OCI-LY3 (cell line): ENCODE measurements at regions not wholly inside any gene's neighbourhood (a gene's known extent, or its start where the extent isn't known, plus 50 kb on each side); places are given as distances from the start of the nearest gene placed in this dataset.

ENCODE experiments used
- H2AFZ ChIP-seq: fragments of 200-600, 300-600 bp; shearing (Covaris generic); 2 replicates; pipeline ENCODE4 v1.6.0; 2014; ENCODE audit warnings: antibody characterized with exemption, low read depth, low read length
- H3K27ac ChIP-seq: fragments of 200-600, 300-600 bp; sonication (generic); 2 replicates; pipeline ENCODE4 v1.5.1; 2014; ENCODE audit warnings: mild to moderate bottlenecking, low read length, moderate library complexity, mixed read lengths
- H3K27me3 ChIP-seq: fragments of 200-600, 300-600 bp; sonication (generic); 2 replicates; pipeline ENCODE4 v1.6.1; 2014; ENCODE audit warnings: low read depth, low read length, mixed read lengths
- H3K36me3 ChIP-seq: fragments of 200-600, 300-600 bp; sonication (generic); replicated peaks from 2 replicates; pipeline ENCODE3; 2014; ENCODE audit warnings: low read depth, low read length, mixed read lengths
- H3K4me1 ChIP-seq: fragments of 300-600, 200-600 bp; sonication (generic); 2 replicates; pipeline ENCODE4 v1.6.1; 2014; ENCODE audit warnings: low read length, mixed read lengths
- H3K4me2 ChIP-seq: fragments of 200-600, 300-600 bp; sonication (generic); 2 replicates; pipeline ENCODE4 v1.6.1; 2014; ENCODE audit warnings: low read length, mixed read lengths
- H3K4me3 ChIP-seq: fragments of 300-600, 200-600 bp; sonication (generic); 2 replicates; pipeline ENCODE4 v1.5.1; 2014; ENCODE audit warnings: antibody characterized with exemption, mild to moderate bottlenecking, low read length, moderate library complexity
- H3K79me2 ChIP-seq: fragments of 300-600, 200-600 bp; shearing (Covaris generic); 2 replicates; pipeline ENCODE4 v1.6.1; 2014; ENCODE audit warnings: mild to moderate bottlenecking, low read length, mixed read lengths
- H3K9ac ChIP-seq: fragments of 300-600, 200-600 bp; shearing (Covaris generic); 2 replicates; pipeline ENCODE4 v1.6.0; 2014; ENCODE audit warnings: mild to moderate bottlenecking, low read length, moderate library complexity
- H3K9me3 ChIP-seq: fragments of 200-600, 300-600 bp; shearing (Covaris generic); 2 replicates; pipeline ENCODE4 v1.6.1; 2014; ENCODE audit warnings: low read length, mixed read lengths; ENCODE audit not compliant: insufficient read depth
- H4K20me1 ChIP-seq: fragments of 200-600, 300-600 bp; sonication (generic); 2 replicates; pipeline ENCODE4 v1.6.1; 2016; ENCODE audit warnings: low read length, mixed read lengths; ENCODE audit not compliant: insufficient read depth
- EZH2phosphoT487 ChIP-seq: fragments of 200-600 bp; shearing (Covaris generic); IDR thresholded peaks from 2 replicates; pipeline ENCODE4 v1.6.1; 2018; ENCODE audit warnings: antibody characterized with exemption, mixed run types, low read depth
- TF ChIP-seq, protein P1 (sequence below): fragments of 200-600, 300-600 bp; sonication (generic); IDR thresholded peaks from 2 replicates; pipeline ENCODE4 v1.5.1; 2014; ENCODE audit warnings: antibody characterized with exemption, low read length, low read depth

DNA sequence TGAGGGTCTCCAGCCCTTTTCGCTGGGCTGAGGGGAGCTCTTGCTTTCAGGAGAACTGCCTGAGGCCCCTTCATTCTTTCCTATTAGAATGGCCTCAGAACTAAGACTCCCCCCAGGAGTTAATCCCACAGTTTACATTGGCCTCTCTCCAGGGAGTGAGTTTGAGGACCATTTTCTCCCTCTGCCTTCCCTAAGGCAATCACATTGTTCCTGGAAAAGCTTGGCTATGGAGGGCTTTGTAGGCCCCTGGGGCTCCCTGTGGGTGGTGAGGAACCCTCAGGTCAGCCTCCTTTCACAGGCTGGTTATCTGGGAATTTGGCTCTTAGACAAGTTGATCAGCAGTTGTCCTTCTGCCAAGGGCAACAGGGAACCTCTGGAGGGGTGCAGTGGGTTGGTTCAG is 343.7 kb downstream of the RPS24 start:
- Histone ChIP-seq H3K79me2 (no peaks in the 10 kb centered on the region), H3K9ac (no peak overlapping the region), H3K4me1 (no peaks in the 10 kb centered on the region), H3K27ac (no peak overlapping the region), H3K4me3 (no peak overlapping the region), H3K36me3 (no peaks in the 10 kb centered on the region), H2AFZ (no peak overlapping the region), H3K4me2 (no peak overlapping the region), H4K20me1 (no peaks in the 10 kb centered on the region), H3K9me3 (no peaks in the 10 kb centered on the region), H3K27me3 (no peaks in the 10 kb centered on the region; the same call in 1 of the 2 replicates)
- TF ChIP-seq, protein P1, sequence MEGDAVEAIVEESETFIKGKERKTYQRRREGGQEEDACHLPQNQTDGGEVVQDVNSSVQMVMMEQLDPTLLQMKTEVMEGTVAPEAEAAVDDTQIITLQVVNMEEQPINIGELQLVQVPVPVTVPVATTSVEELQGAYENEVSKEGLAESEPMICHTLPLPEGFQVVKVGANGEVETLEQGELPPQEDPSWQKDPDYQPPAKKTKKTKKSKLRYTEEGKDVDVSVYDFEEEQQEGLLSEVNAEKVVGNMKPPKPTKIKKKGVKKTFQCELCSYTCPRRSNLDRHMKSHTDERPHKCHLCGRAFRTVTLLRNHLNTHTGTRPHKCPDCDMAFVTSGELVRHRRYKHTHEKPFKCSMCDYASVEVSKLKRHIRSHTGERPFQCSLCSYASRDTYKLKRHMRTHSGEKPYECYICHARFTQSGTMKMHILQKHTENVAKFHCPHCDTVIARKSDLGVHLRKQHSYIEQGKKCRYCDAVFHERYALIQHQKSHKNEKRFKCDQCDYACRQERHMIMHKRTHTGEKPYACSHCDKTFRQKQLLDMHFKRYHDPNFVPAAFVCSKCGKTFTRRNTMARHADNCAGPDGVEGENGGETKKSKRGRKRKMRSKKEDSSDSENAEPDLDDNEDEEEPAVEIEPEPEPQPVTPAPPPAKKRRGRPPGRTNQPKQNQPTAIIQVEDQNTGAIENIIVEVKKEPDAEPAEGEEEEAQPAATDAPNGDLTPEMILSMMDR: no peak
- no peak for TF ChIP-seq EZH2phosphoT487

DNA sequence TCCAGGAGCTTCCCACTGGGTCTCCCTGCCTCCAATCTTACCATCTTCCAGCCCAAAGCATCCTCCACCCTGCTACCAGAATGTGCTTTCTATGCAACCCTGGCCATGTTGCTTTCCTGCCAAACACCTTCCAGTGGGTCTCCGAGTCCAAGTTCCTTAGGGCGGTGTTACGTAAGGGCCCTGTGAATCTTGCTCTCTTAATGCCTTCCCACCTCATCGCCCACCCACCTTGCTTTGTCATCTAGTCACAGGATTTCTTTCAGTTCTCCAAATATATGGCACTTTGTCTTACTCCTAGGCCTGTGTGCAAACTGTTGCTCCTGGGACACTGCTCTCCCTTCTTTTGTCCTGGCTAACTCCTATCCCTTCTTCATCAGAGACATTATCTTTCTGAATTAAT is 344.5 kb downstream of the RPS24 start:
- Histone ChIP-seq H3K9ac (no peak overlapping the region), H3K27ac (no peak overlapping the region), H3K4me3 (no peak overlapping the region), H2AFZ (no peak overlapping the region), H3K79me2 (no peaks in the 10 kb centered on the region), H3K4me2 (no peak overlapping the region), H3K36me3 (no peaks in the 10 kb centered on the region), H4K20me1 (no peaks in the 10 kb centered on the region), H3K27me3 (no peaks in the 10 kb centered on the region; the same call in 1 of the 2 replicates), H3K4me1 (no peaks in the 10 kb centered on the region), H3K9me3 (no peaks in the 10 kb centered on the region)
- no peak for TF ChIP-seq EZH2phosphoT487

DNA sequence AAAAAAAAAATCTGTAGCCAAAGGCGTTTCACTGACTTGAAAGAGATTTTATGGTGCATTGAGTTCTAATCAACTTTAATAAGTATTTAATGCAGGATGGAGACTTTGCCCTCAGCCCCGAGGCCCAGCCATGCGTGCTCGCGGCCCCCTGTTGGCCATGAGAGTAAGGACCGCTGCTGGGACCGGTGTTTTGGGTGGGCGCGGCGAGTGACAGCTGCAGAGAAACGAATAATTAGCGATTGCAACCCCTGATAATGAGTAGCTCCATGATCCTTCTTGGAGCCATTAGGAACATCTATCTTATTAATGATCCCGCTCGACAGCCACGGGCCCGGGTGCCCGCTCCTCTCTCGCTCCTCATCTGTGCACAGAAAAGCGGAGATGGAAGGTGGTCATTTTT is 347.4 kb downstream of the RPS24 start:
- Histone ChIP-seq H3K27ac (no peak overlapping the region), H3K27me3 (peaks cover 7% of the 10 kb centered on the region), H3K4me2 (no peak overlapping the region), H3K4me1 (no peaks in the 10 kb centered on the region), H3K9ac (no peak overlapping the region), H2AFZ (no peak overlapping the region), H4K20me1 (no peaks in the 10 kb centered on the region), H3K36me3 (no peaks in the 10 kb centered on the region), H3K4me3 (no peak overlapping the region), H3K9me3 (no peaks in the 10 kb centered on the region), H3K79me2 (no peaks in the 10 kb centered on the region)
- TF ChIP-seq, protein P1: no peak
- no peak for TF ChIP-seq EZH2phosphoT487

DNA sequence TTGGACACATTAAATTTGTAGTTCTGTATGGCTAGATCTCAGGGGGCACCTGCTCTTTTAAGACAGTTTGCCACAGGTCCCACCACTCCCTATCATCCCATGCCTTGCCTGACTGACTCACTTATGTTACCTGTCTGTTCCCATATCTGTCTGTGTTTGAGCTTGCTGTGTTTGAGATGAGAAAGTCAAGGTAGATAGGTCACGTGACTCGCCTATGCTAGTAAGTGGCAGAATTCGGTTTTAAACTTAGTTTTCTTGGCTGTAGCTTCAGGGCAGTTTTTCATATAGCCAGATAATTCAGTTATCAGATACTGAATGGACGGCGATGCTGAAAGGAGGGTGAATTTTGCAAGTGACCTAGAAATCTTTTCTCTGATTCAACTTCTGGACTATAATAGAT is 348.4 kb downstream of the RPS24 start:
- H3K9ac ChIP-seq: no peak overlapping the region
- no peaks in the 10 kb centered on the region for H4K20me1 ChIP-seq
- H3K79me2 ChIP-seq: no peaks in the 10 kb centered on the region
- TF ChIP-seq, protein P1: no peak
- TF ChIP-seq EZH2phosphoT487: no peak
- no peak overlapping the region for H3K4me3 ChIP-seq
- H3K4me2 ChIP-seq: no peak overlapping the region
- H3K27ac ChIP-seq: no peak overlapping the region
- no peak overlapping the region for H2AFZ ChIP-seq
- no peaks in the 10 kb centered on the region for H3K9me3 ChIP-seq
- no peaks in the 10 kb centered on the region for H3K36me3 ChIP-seq
- H3K4me1 ChIP-seq: no peaks in the 10 kb centered on the region
- peaks cover 7% of the 10 kb centered on the region for H3K27me3 ChIP-seq

DNA sequence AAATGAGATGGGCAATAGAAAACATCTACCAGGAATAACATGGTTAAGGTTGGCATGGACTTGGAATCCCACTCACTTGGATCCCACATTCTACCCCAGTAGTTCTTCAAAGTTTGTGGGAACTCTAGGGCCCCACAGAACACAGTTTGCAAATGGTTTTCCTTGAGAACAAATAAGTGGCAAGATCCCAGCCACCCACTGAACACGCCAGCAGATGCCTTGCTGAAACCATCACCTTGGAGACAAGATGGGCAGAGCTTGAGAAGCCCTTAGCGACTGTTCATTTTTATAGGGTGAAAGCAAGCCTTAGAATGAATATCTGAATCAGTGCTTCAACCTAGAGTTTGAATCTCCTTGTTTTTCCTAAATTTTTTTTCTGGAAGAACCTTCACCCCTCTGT is 349.1 kb downstream of the RPS24 start:
- Histone ChIP-seq H3K4me3 (no peak overlapping the region), H3K9ac (no peak overlapping the region), H2AFZ (no peak overlapping the region), H3K79me2 (no peaks in the 10 kb centered on the region), H3K4me1 (no peaks in the 10 kb centered on the region), H3K27me3 (peaks cover 7% of the 10 kb centered on the region), H3K4me2 (no peak overlapping the region), H3K9me3 (no peaks in the 10 kb centered on the region), H3K36me3 (no peaks in the 10 kb centered on the region), H3K27ac (no peak overlapping the region), H4K20me1 (no peaks in the 10 kb centered on the region)
- no peak for TF ChIP-seq EZH2phosphoT487
